ENCODE measurements at regions not wholly inside any gene's neighbourhood (a gene's known extent, or its start where the extent isn't known, plus 50 kb on each side); places are given as distances from the start of the nearest gene placed in this dataset.

- Histone ChIP-seq H3K9me3 (ENCODE audit: control insufficient read depth in 3 of 3, low read length in 3 of 3) (peaks cover 4 to 8% (median 6%) of the 10 kb centered on the region in 3 donors), H3K36me3 (ENCODE audit: control insufficient read depth in 3 of 3, insufficient read depth in 3 of 3, low read length in 3 of 3) (no peaks in the 10 kb centered on the region), H3K9ac (ENCODE audit: low read depth in 1 of 3, low read length in 3 of 3) (no peak overlapping the region), H3K4me1 (ENCODE audit: control insufficient read depth in 3 of 3, insufficient read depth in 3 of 3, low read length in 3 of 3) (no peaks in the 10 kb centered on the region), H3K27me3 (ENCODE audit: control insufficient read depth in 3 of 3, insufficient read depth in 3 of 3, low read length in 3 of 3) (peaks cover 0 to 5% (median 0%) of the 10 kb centered on the region in 3 donors), H3K4me3 (ENCODE audit: low read length in 3 of 3) (no peak overlapping the region), H3K27ac (ENCODE audit: low read depth, low read length) (no peak overlapping the region)
These were observed 165.9 kb downstream of the POLR2M start for GRCh38 chr15:57872281-57873030.

GRCh38 chr15:57873564-57874209, 167.2 kb downstream of the POLR2M start:
- no peak overlapping the region for H3K4me3 ChIP-seq (ENCODE audit: low read length in 3 of 3)
- H3K9ac ChIP-seq (ENCODE audit: low read depth in 1 of 3, low read length in 3 of 3) = no peak overlapping the region
- no peaks in the 10 kb centered on the region for H3K36me3 ChIP-seq (ENCODE audit: control insufficient read depth in 3 of 3, insufficient read depth in 3 of 3, low read length in 3 of 3)
- H3K9me3 ChIP-seq (ENCODE audit: control insufficient read depth in 3 of 3, low read length in 3 of 3) = peaks cover 4 to 8% (median 6%) of the 10 kb centered on the region in 3 donors
- peaks cover 0 to 5% (median 0%) of the 10 kb centered on the region in 3 donors for H3K27me3 ChIP-seq (ENCODE audit: control insufficient read depth in 3 of 3, insufficient read depth in 3 of 3, low read length in 3 of 3)
- no peaks in the 10 kb centered on the region for H3K4me1 ChIP-seq (ENCODE audit: control insufficient read depth in 3 of 3, insufficient read depth in 3 of 3, low read length in 3 of 3)
- H3K27ac ChIP-seq (ENCODE audit: low read depth, low read length) = no peak overlapping the region

GRCh38 chr15:57875347-57875746, 168.8 kb downstream of the POLR2M start:
- peaks cover 4 to 8% (median 6%) of the 10 kb centered on the region in 3 donors for H3K9me3 ChIP-seq (ENCODE audit: control insufficient read depth in 3 of 3, low read length in 3 of 3)
- H3K9ac ChIP-seq (ENCODE audit: low read depth in 1 of 3, low read length in 3 of 3) = no peak overlapping the region
- no peak overlapping the region for H3K27ac ChIP-seq (ENCODE audit: low read depth, low read length)
- no peak overlapping the region for H3K4me3 ChIP-seq (ENCODE audit: low read length in 3 of 3)
- no peaks in the 10 kb centered on the region for H3K4me1 ChIP-seq (ENCODE audit: control insufficient read depth in 3 of 3, insufficient read depth in 3 of 3, low read length in 3 of 3)
- H3K27me3 ChIP-seq (ENCODE audit: control insufficient read depth in 3 of 3, insufficient read depth in 3 of 3, low read length in 3 of 3) = peaks cover 0 to 5% (median 0%) of the 10 kb centered on the region in 3 donors
- no peaks in the 10 kb centered on the region for H3K36me3 ChIP-seq (ENCODE audit: control insufficient read depth in 3 of 3, insufficient read depth in 3 of 3, low read length in 3 of 3)

- Histone ChIP-seq H3K9ac (ENCODE audit: low read depth in 1 of 3, low read length in 3 of 3) (no peak overlapping the region), H3K4me3 (ENCODE audit: low read length in 3 of 3) (no peak overlapping the region), H3K27ac (ENCODE audit: low read depth, low read length) (no peak overlapping the region), H3K27me3 (ENCODE audit: control insufficient read depth in 3 of 3, insufficient read depth in 3 of 3, low read length in 3 of 3) (peaks cover 0 to 3% (median 0%) of the 10 kb centered on the region in 3 donors), H3K4me1 (ENCODE audit: control insufficient read depth in 3 of 3, insufficient read depth in 3 of 3, low read length in 3 of 3) (no peaks in the 10 kb centered on the region), H3K9me3 (ENCODE audit: control insufficient read depth in 3 of 3, low read length in 3 of 3) (peaks cover 4 to 6% (median 5%) of the 10 kb centered on the region in 3 donors), H3K36me3 (ENCODE audit: control insufficient read depth in 3 of 3, insufficient read depth in 3 of 3, low read length in 3 of 3) (no peaks in the 10 kb centered on the region)
These were observed 172.1 kb downstream of the POLR2M start for GRCh38 chr15:57878573-57878972.

- Histone ChIP-seq H3K27me3 (ENCODE audit: control insufficient read depth in 3 of 3, insufficient read depth in 3 of 3, low read length in 3 of 3) (peaks cover 0 to 12% (median 8%) of the 10 kb centered on the region in 3 donors), H3K36me3 (ENCODE audit: control insufficient read depth in 3 of 3, insufficient read depth in 3 of 3, low read length in 3 of 3) (no peaks in the 10 kb centered on the region), H3K27ac (ENCODE audit: low read depth, low read length) (no peak overlapping the region), H3K9me3 (ENCODE audit: control insufficient read depth in 3 of 3, low read length in 3 of 3) (no peaks in the 10 kb centered on the region), H3K9ac (ENCODE audit: low read depth in 1 of 3, low read length in 3 of 3) (no peak overlapping the region), H3K4me1 (ENCODE audit: control insufficient read depth in 3 of 3, insufficient read depth in 3 of 3, low read length in 3 of 3) (no peaks in the 10 kb centered on the region), H3K4me3 (ENCODE audit: low read length in 3 of 3) (no peak overlapping the region)
These were observed 174.8 kb downstream of the POLR2M start for GRCh38 chr15:57881361-57881760.

GRCh38 chr15:57881972-57882371, 175.5 kb downstream of the POLR2M start:
- peaks cover 0 to 12% (median 8%) of the 10 kb centered on the region in 3 donors for H3K27me3 ChIP-seq (ENCODE audit: control insufficient read depth in 3 of 3, insufficient read depth in 3 of 3, low read length in 3 of 3)
- H3K4me3 ChIP-seq (ENCODE audit: low read length in 3 of 3) = no peak overlapping the region
- H3K36me3 ChIP-seq (ENCODE audit: control insufficient read depth in 3 of 3, insufficient read depth in 3 of 3, low read length in 3 of 3) = no peaks in the 10 kb centered on the region
- H3K9ac ChIP-seq (ENCODE audit: low read depth in 1 of 3, low read length in 3 of 3) = no peak overlapping the region
- no peaks in the 10 kb centered on the region for H3K9me3 ChIP-seq (ENCODE audit: control insufficient read depth in 3 of 3, low read length in 3 of 3)
- no peaks in the 10 kb centered on the region for H3K4me1 ChIP-seq (ENCODE audit: control insufficient read depth in 3 of 3, insufficient read depth in 3 of 3, low read length in 3 of 3)
- no peak overlapping the region for H3K27ac ChIP-seq (ENCODE audit: low read depth, low read length)

GRCh38 chr15:57883701-57884100, 177.2 kb downstream of the POLR2M start:
- Histone ChIP-seq H3K4me1 (ENCODE audit: control insufficient read depth in 3 of 3, insufficient read depth in 3 of 3, low read length in 3 of 3) (no peaks in the 10 kb centered on the region), H3K27ac (ENCODE audit: low read depth, low read length) (no peak overlapping the region), H3K9ac (ENCODE audit: low read depth in 1 of 3, low read length in 3 of 3) (no peak overlapping the region), H3K27me3 (ENCODE audit: control insufficient read depth in 3 of 3, insufficient read depth in 3 of 3, low read length in 3 of 3) (peaks cover 0 to 12% (median 8%) of the 10 kb centered on the region in 3 donors), H3K9me3 (ENCODE audit: control insufficient read depth in 3 of 3, low read length in 3 of 3) (no peaks in the 10 kb centered on the region), H3K4me3 (ENCODE audit: low read length in 3 of 3) (no peak overlapping the region), H3K36me3 (ENCODE audit: control insufficient read depth in 3 of 3, insufficient read depth in 3 of 3, low read length in 3 of 3) (no peaks in the 10 kb centered on the region)

GRCh38 chr15:57884936-57885335, 178.4 kb downstream of the POLR2M start:
- Histone ChIP-seq H3K27me3 (ENCODE audit: control insufficient read depth in 3 of 3, insufficient read depth in 3 of 3, low read length in 3 of 3) (peaks cover 0 to 12% (median 10%) of the 10 kb centered on the region in 3 donors), H3K9ac (ENCODE audit: low read depth in 1 of 3, low read length in 3 of 3) (no peak overlapping the region), H3K4me3 (ENCODE audit: low read length in 3 of 3) (no peak overlapping the region), H3K36me3 (ENCODE audit: control insufficient read depth in 3 of 3, insufficient read depth in 3 of 3, low read length in 3 of 3) (no peaks in the 10 kb centered on the region), H3K4me1 (ENCODE audit: control insufficient read depth in 3 of 3, insufficient read depth in 3 of 3, low read length in 3 of 3) (peaks cover 0 to 2% (median 0%) of the 10 kb centered on the region in 3 donors), H3K27ac (ENCODE audit: low read depth, low read length) (no peak overlapping the region), H3K9me3 (ENCODE audit: control insufficient read depth in 3 of 3, low read length in 3 of 3) (no peaks in the 10 kb centered on the region)

GRCh38 chr15:57885435-57885834, 178.9 kb downstream of the POLR2M start:
- Histone ChIP-seq H3K4me1 (ENCODE audit: control insufficient read depth in 3 of 3, insufficient read depth in 3 of 3, low read length in 3 of 3) (peaks cover 0 to 7% (median 0%) of the 10 kb centered on the region in 3 donors), H3K27me3 (ENCODE audit: control insufficient read depth in 3 of 3, insufficient read depth in 3 of 3, low read length in 3 of 3) (peaks cover 0 to 12% (median 10%) of the 10 kb centered on the region in 3 donors), H3K27ac (ENCODE audit: low read depth, low read length) (no peak overlapping the region), H3K9me3 (ENCODE audit: control insufficient read depth in 3 of 3, low read length in 3 of 3) (no peaks in the 10 kb centered on the region), H3K9ac (ENCODE audit: low read depth in 1 of 3, low read length in 3 of 3) (no peak overlapping the region), H3K4me3 (ENCODE audit: low read length in 3 of 3) (no peak overlapping the region), H3K36me3 (ENCODE audit: control insufficient read depth in 3 of 3, insufficient read depth in 3 of 3, low read length in 3 of 3) (no peaks in the 10 kb centered on the region)

GRCh38 chr15:57887825-57888224, 177.7 kb downstream of the ALDH1A2 start:
- Histone ChIP-seq H3K9me3 (ENCODE audit: control insufficient read depth in 3 of 3, low read length in 3 of 3) (no peaks in the 10 kb centered on the region), H3K27me3 (ENCODE audit: control insufficient read depth in 3 of 3, insufficient read depth in 3 of 3, low read length in 3 of 3) (peaks cover 0 to 12% (median 10%) of the 10 kb centered on the region in 3 donors), H3K9ac (ENCODE audit: low read depth in 1 of 3, low read length in 3 of 3) (no peak overlapping the region), H3K4me1 (ENCODE audit: control insufficient read depth in 3 of 3, insufficient read depth in 3 of 3, low read length in 3 of 3) (peaks cover 0 to 7% (median 0%) of the 10 kb centered on the region in 3 donors), H3K27ac (ENCODE audit: low read depth, low read length) (no peak overlapping the region), H3K36me3 (ENCODE audit: control insufficient read depth in 3 of 3, insufficient read depth in 3 of 3, low read length in 3 of 3) (no peaks in the 10 kb centered on the region), H3K4me3 (ENCODE audit: low read length in 3 of 3) (no peak overlapping the region)
